HCT116 (cell line): ENCODE measurements at regions not wholly inside any gene's neighbourhood (a gene's known extent, or its start where the extent isn't known, plus 50 kb on each side); places are given as distances from the start of the nearest gene placed in this dataset.

Experiments used
- ATAC-seq: fragments of 200-7000 bp; cut with Tn5 transposase; 2 replicates; pipeline ENCODE4 v1.9.1; 2020; ENCODE audit warnings: mild to moderate bottlenecking, moderate library complexity
- BruUV-seq: library from RNA; stranded (reverse); fragments of 400-500 nt; replicated peaks from 2 replicates; lab custom pipeline; 2021; lab: Mats Ljungman, UMichigan
- CTCF ChIA-PET: fragments of 300-600 bp; sonication (Branson Sonifier 250); formaldehyde crosslinking; loops from one replicate; lab custom pipeline; 2021; ENCODE audit warnings: antibody characterized with exemption; lab: Charles Lee
- POLR2A ChIA-PET: fragments of 300-600, 350-600 bp; sonication (Branson Sonifier 250); formaldehyde crosslinking; loops from one replicate; lab custom pipeline; 2021; ENCODE audit warnings: antibody characterized with exemption; lab: Charles Lee
- RAD21 ChIA-PET, 2 experiments: fragments of 300-600 bp; sonication (Branson Sonifier 250); formaldehyde crosslinking; loops; one replicate each; lab custom pipeline; 2023; ENCODE audit warnings: low total read pairs in 2 of 2; ENCODE audit not compliant: uncharacterized antibody in 2 of 2, unreplicated experiment in 2 of 2, low non-redundant PET in 1 of 2; lab: Charles Lee
- DNase-seq: peaks from one replicate; pipeline ENCODE4 v3.0.0-alpha.2; 2010; ENCODE audit warnings: low read depth, low spot score
- H2AFZ ChIP-seq: fragments of 200-600 bp; shearing (Covaris generic), sonication (generic); 2 replicates; pipeline ENCODE4 v1.6.1; 2017; ENCODE audit warnings: low read depth, mixed run types, mixed read lengths, antibody characterized with exemption, low read length; ENCODE audit not compliant: poor library complexity, severe bottlenecking
- H3K27ac ChIP-seq: 2 replicates; pipeline ENCODE4 v1.5.1; 2012; ENCODE audit warnings: low read depth, low read length
- H3K27me3 ChIP-seq: fragments of 200-600 bp; sonication (generic); 2 replicates; pipeline ENCODE4 v1.6.1; 2016; ENCODE audit warnings: mixed run types, low read length, mixed read lengths; ENCODE audit not compliant: insufficient read depth
- H3K36me3 ChIP-seq, 2 experiments: fragments of 200-500 bp in 1 of 2; fragments of 200-600 bp in 1 of 2; sonication (Bioruptor generic) in 1 of 2; sonication (generic) in 1 of 2; 2 replicates each; pipeline versions ENCODE4 v1.5.1 to v1.6.1; 2014 to 2016; ENCODE audit warnings: low read length in 2 of 2, inconsistent platforms in 1 of 2, mixed read lengths in 1 of 2, mixed run types in 1 of 2; ENCODE audit not compliant: insufficient read depth in 2 of 2, control insufficient read depth in 1 of 2
- H3K4me1 ChIP-seq, 2 experiments: fragments of 200-600 bp in 1 of 2; sonication (generic) in 1 of 2; 2 replicates each; pipeline versions ENCODE4 v1.5.1 to v1.6.1; 2012 to 2017; ENCODE audit warnings: low read length in 2 of 2, inconsistent platforms in 1 of 2, mild to moderate bottlenecking in 1 of 2, mixed read lengths in 1 of 2, mixed run types in 1 of 2, moderate library complexity in 1 of 2; ENCODE audit not compliant: insufficient read depth in 2 of 2, control insufficient read depth in 1 of 2
- H3K4me2 ChIP-seq: fragments of 200-600 bp; sonication (generic); 2 replicates; pipeline ENCODE4 v1.6.1; 2017; ENCODE audit warnings: mixed run types, low read length, mixed read lengths
- H3K4me3 ChIP-seq, 2 experiments: fragments of 200-600 bp in 1 of 2; sonication (generic) in 1 of 2; replicated peaks in 1 of 2; 2 replicates each; pipeline ENCODE4 v1.5.1; 2011 to 2016; ENCODE audit warnings: low read length in 2 of 2, control low read depth in 1 of 2, low read depth in 1 of 2, mild to moderate bottlenecking in 1 of 2, mixed read lengths in 1 of 2, mixed run types in 1 of 2
- H3K79me2 ChIP-seq: fragments of 200-600 bp; sonication (generic); 2 replicates; pipeline ENCODE4 v1.6.1; 2017; ENCODE audit warnings: mild to moderate bottlenecking, mixed run types, low read length, moderate library complexity, mixed read lengths; ENCODE audit not compliant: insufficient read depth
- H3K9ac ChIP-seq: fragments of 200-600 bp; sonication (generic); 2 replicates; pipeline ENCODE4 v1.6.1; 2016; ENCODE audit warnings: low read length, mixed read lengths
- H3K9me2 ChIP-seq: fragments of 200-600 bp; sonication (generic), shearing (Covaris generic); 2 replicates; pipeline ENCODE4 v1.6.1; 2017; ENCODE audit warnings: mixed run types, mild to moderate bottlenecking, moderate library complexity; ENCODE audit not compliant: insufficient read depth
- H3K9me3 ChIP-seq, 2 experiments: fragments of 200-500 bp in 1 of 2; fragments of 200-600 bp in 1 of 2; sonication (Bioruptor generic) in 1 of 2; sonication (generic) in 1 of 2; 2 replicates each; pipeline ENCODE4 v1.6.1; 2014 to 2017; ENCODE audit warnings: low read length in 2 of 2, mixed read lengths in 2 of 2, inconsistent platforms in 1 of 2, low read depth in 1 of 2, mild to moderate bottlenecking in 1 of 2, mixed run types in 1 of 2, moderate library complexity in 1 of 2; ENCODE audit not compliant: control insufficient read depth in 1 of 2, insufficient read depth in 1 of 2
- H4K20me1 ChIP-seq: fragments of 200-600 bp; sonication (generic), shearing (Covaris generic); 2 replicates; pipeline ENCODE4 v1.6.1; 2017; ENCODE audit warnings: mixed run types, mild to moderate bottlenecking, moderate library complexity; ENCODE audit not compliant: insufficient read depth
- ATF3 ChIP-seq: IDR thresholded peaks from 2 replicates; pipeline ENCODE4 v1.6.1; 2012
- CEBPB ChIP-seq: IDR thresholded peaks from 2 replicates; pipeline ENCODE4 v1.6.1; 2012; ENCODE audit warnings: low read depth
- CTCF ChIP-seq, 3 experiments: fragments of 200-600 bp in 1 of 3; sonication (generic) in 1 of 3; IDR thresholded peaks in 2 of 3; conservative IDR thresholded peaks in 1 of 3; 2 replicates each; pipeline ENCODE4 v1.5.1; 2012 to 2017; ENCODE audit warnings: low read depth in 2 of 3, low read length in 2 of 3, antibody characterized with exemption in 1 of 3, borderline replicate concordance in 1 of 3, control low read depth in 1 of 3, mild to moderate bottlenecking in 1 of 3, mixed read lengths in 1 of 3, mixed run types in 1 of 3, moderate library complexity in 1 of 3; ENCODE audit not compliant: insufficient read depth in 1 of 3
- ELF1 ChIP-seq: IDR thresholded peaks from 2 replicates; pipeline ENCODE4 v1.6.1; 2012; ENCODE audit warnings: low read depth, borderline replicate concordance
- EZH2phosphoT487 ChIP-seq: fragments of 200-600 bp; IDR thresholded peaks from 2 replicates; pipeline ENCODE4 v1.6.1; 2018; ENCODE audit warnings: antibody characterized with exemption, borderline replicate concordance
- FOSL1 ChIP-seq: IDR thresholded peaks from 2 replicates; pipeline ENCODE4 v1.6.1; 2012; ENCODE audit warnings: low read depth
- JUND ChIP-seq: IDR thresholded peaks from 2 replicates; pipeline ENCODE4 v1.6.1; 2012
- POLR2AphosphoS5 ChIP-seq: IDR thresholded peaks from 2 replicates; pipeline ENCODE4 v1.6.1; 2011; ENCODE audit warnings: mild to moderate bottlenecking, low read depth, low read length, moderate library complexity
- RAD21 ChIP-seq: IDR thresholded peaks from 2 replicates; pipeline ENCODE4 v1.6.1; 2012; ENCODE audit warnings: low read depth, mild to moderate bottlenecking
- SIN3A ChIP-seq: IDR thresholded peaks from 2 replicates; pipeline ENCODE4 v1.6.1; 2012; ENCODE audit warnings: low read depth
- SP1 ChIP-seq: IDR thresholded peaks from 2 replicates; pipeline ENCODE4 v1.6.1; 2012; ENCODE audit warnings: low read depth
- TCF7L2 ChIP-seq: IDR thresholded peaks from 2 replicates; pipeline ENCODE4 v1.7.0; 2011; ENCODE audit warnings: borderline replicate concordance, inconsistent platforms; ENCODE audit not compliant: insufficient read depth, insufficient read length; ENCODE audit errors: extremely low read depth
- ZNF274 ChIP-seq: fragments of 200-500 bp; sonication (Bioruptor generic); IDR thresholded peaks from 2 replicates; pipeline ENCODE4 v1.6.1; 2014; ENCODE audit warnings: mild to moderate bottlenecking, low read depth, low read length, inconsistent platforms
- intact Hi-C: fragments of 100-400 bp; cut with micrococcal nuclease; formaldehyde crosslinking; loops from 2 replicates; pipeline ENCODE4 v1.10.0; 2022
- TF ChIP-seq, protein P1 (sequence below): IDR thresholded peaks from 2 replicates; pipeline ENCODE4 v1.6.1; 2012
- TF ChIP-seq, protein P2 (sequence below): IDR thresholded peaks from 2 replicates; pipeline ENCODE4 v1.6.1; 2012; ENCODE audit warnings: low read depth

DNA sequence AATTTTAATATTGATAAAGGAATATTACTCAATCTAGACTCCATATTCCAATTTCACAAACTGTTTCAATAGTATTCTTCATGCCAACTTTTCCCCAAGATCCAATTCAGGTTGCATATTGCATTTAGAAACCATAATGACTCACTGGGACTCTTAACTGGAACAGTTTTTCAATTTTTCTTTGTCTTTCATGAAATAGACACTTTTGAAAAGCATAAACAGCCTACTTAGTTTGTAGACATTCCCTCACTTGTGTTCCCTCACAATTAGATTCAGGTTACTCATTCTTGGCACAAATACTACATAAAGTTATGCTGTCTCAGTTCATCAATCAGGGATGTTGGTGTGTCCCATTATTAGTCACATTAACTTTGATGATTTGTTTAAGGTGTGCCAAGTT lies 1768.4 kb upstream of the PIK3C3 start:
- Histone ChIP-seq H3K79me2 (no peaks in the 10 kb centered on the region), H3K4me2 (no peak overlapping the region), H3K9me2 (no peaks in the 10 kb centered on the region), H3K27me3 (no peaks in the 10 kb centered on the region; the same call in 1 of the 2 replicates), H3K9ac (no peak overlapping the region), H3K27ac (no peak overlapping the region), H4K20me1 (no peaks in the 10 kb centered on the region), H3K36me3 (no peaks in the 10 kb centered on the region), H3K4me3 (no peak overlapping the region), H3K4me1 (no peaks in the 10 kb centered on the region), H2AFZ (no peak overlapping the region), H3K9me3 (no peaks in the 10 kb centered on the region)
- ChIA-PET CTCF (no interaction called here), RAD21 (no interaction called here), POLR2A (no interaction called here)
- ATAC-seq (no peak), DNase-seq (no peak)
- no peak for TF ChIP-seq POLR2AphosphoS5
- TF ChIP-seq RAD21, result no peak
- no peak for TF ChIP-seq ELF1
- TF ChIP-seq, protein P1, sequence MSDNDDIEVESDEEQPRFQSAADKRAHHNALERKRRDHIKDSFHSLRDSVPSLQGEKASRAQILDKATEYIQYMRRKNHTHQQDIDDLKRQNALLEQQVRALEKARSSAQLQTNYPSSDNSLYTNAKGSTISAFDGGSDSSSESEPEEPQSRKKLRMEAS, result no peak
- no peak for TF ChIP-seq CEBPB
- TF ChIP-seq SIN3A, result no peak
- TF ChIP-seq CTCF (IDR thresholded peaks at IDR 0.05 in 2 of 3, conservative IDR thresholded peaks at IDR 0.05 in 1 of 3; ENCODE audit: borderline replicate concordance in 1 of 3, insufficient read depth in 1 of 3, low read depth in 2 of 3, low read length in 2 of 3), result no peak
- no peak for TF ChIP-seq JUND
- no peak for TF ChIP-seq ATF3
- no peak for TF ChIP-seq SP1
- no peak for TF ChIP-seq FOSL1
- TF ChIP-seq TCF7L2, result no peak
- no peak for TF ChIP-seq EZH2phosphoT487
- no peak for TF ChIP-seq ZNF274
- TF ChIP-seq, protein P2, sequence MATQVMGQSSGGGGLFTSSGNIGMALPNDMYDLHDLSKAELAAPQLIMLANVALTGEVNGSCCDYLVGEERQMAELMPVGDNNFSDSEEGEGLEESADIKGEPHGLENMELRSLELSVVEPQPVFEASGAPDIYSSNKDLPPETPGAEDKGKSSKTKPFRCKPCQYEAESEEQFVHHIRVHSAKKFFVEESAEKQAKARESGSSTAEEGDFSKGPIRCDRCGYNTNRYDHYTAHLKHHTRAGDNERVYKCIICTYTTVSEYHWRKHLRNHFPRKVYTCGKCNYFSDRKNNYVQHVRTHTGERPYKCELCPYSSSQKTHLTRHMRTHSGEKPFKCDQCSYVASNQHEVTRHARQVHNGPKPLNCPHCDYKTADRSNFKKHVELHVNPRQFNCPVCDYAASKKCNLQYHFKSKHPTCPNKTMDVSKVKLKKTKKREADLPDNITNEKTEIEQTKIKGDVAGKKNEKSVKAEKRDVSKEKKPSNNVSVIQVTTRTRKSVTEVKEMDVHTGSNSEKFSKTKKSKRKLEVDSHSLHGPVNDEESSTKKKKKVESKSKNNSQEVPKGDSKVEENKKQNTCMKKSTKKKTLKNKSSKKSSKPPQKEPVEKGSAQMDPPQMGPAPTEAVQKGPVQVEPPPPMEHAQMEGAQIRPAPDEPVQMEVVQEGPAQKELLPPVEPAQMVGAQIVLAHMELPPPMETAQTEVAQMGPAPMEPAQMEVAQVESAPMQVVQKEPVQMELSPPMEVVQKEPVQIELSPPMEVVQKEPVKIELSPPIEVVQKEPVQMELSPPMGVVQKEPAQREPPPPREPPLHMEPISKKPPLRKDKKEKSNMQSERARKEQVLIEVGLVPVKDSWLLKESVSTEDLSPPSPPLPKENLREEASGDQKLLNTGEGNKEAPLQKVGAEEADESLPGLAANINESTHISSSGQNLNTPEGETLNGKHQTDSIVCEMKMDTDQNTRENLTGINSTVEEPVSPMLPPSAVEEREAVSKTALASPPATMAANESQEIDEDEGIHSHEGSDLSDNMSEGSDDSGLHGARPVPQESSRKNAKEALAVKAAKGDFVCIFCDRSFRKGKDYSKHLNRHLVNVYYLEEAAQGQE, result no peak
- no TSS peak for BruUV-seq
- intact Hi-C loops, result loop anchor here (5.0 kb wide), 1 partner anchor 236 kb away; no protein-coding TSS in a partner anchor
